Mammary epithelial cell (primary cell): ENCODE measurements at regions not wholly inside any gene's neighbourhood (a gene's known extent, or its start where the extent isn't known, plus 50 kb on each side); places are given as distances from the start of the nearest gene placed in this dataset.

ENCODE experiments used
- CTCF ChIP-seq, 2 donors: IDR thresholded peaks in 1 of 2; conservative IDR thresholded peaks in 1 of 2; 2 replicates each; pipeline ENCODE4 v1.5.1; 2011 to 2012; ENCODE audit warnings: inconsistent platforms in 2 of 2, low read length in 2 of 2, mild to moderate bottlenecking in 2 of 2, control low read depth in 1 of 2, low read depth in 1 of 2; ENCODE audit not compliant: insufficient read depth in 1 of 2; ENCODE audit errors: extremely low read depth in 1 of 2
- EZH2 ChIP-seq: IDR thresholded peaks from 2 replicates; pipeline ENCODE4 v1.6.1; 2012; ENCODE audit warnings: low read length, inconsistent platforms, borderline replicate concordance

GRCh38 chr12:45596366-45596765, 133.1 kb upstream of the ARID2 start:
- no peak for TF ChIP-seq CTCF (conservative IDR thresholded peaks at IDR 0.05 in 1 of 2, IDR thresholded peaks at IDR 0.05 in 1 of 2; ENCODE audit: extremely low read depth in 1 of 2, insufficient read depth in 1 of 2, low read depth in 1 of 2, low read length in 2 of 2)
- no peak for TF ChIP-seq EZH2
